NOMO-1 treated with DMSO at 0.1 percent for 48 hours (cell line): ENCODE measurements at regions not wholly inside any gene's neighbourhood (a gene's known extent, or its start where the extent isn't known, plus 50 kb on each side); places are given as distances from the start of the nearest gene placed in this dataset.

Experiments used
- DNase-seq: peaks from one replicate; lab custom pipeline; 2025; ENCODE audit not compliant: unreplicated experiment; lab: John Stamatoyannopoulos, UW

- DNase-seq, result no peak
Measured at GRCh38 chr7:31455844-31456243, 58.0 kb upstream of the ITPRID1 start.

GRCh38 chr7:31456646-31457368, 57.1 kb upstream of the ITPRID1 start:
- DNase-seq, result no peak

DNA sequence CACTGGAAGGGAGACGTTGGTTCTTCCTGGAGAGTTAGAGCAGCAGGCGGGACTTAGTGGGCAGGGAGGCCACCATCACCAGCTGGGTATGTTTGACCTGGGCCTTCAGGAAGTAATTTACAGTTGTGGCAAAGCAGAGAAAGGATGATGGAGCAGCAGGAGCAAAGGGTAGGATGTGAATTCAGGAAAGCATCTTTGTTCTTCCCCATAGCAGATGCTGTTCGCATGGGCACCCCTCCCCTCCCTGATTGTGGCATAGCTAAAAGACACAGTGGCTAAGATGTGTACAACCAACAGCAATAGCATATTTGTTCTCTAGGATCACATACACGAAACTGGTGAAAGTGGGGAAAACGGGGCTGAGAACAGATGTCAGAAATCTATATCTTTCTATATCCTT, 56.3 kb upstream of the ITPRID1 start:
- DNase-seq, result no peak

DNA sequence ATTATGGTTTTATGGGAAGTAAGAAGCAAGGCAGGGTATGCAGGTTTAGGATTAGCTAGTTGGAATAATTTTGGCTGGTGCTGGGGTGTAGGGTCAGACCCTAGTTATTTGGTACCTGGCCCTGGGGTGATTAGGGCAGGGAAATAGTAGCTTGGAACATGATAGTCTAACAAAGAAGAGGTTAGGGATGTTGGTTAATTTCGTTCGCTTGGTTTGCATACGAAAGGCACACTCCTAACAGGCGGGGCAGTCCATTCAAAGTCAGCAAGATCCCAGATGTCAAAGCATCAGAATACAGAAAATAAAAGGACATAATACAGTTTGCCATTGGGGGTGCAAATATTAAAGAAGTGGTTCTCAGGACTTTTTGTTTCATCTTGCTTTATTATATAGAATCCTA, 55.7 kb upstream of the ITPRID1 start:
- no peak for DNase-seq

DNA sequence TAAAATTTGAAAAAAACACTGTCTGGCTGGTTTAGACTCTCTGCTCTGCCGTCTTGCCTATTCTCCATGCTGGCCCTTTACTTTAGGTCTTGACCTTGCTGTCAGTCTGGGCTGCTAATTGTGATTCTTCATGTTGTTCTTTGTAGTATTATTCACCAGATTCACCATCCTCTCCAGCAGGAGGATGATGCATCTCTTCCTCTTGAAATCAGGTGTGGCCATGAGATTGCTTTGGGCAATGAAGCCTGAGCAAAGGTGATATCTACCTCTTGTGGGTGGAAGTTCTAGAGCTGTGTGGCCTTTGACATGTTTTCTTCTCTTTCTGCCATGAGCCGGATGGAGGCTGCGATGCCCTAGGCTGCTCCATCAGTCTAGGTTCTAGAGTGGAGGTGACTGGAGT, 51.3 kb upstream of the ITPRID1 start:
- no peak for DNase-seq
